Keratinocyte (primary cell): ENCODE measurements at regions not wholly inside any gene's neighbourhood (a gene's known extent, or its start where the extent isn't known, plus 50 kb on each side); places are given as distances from the start of the nearest gene placed in this dataset.

Experiments
- DNase-seq: peaks from one replicate; pipeline ENCODE4 v3.0.0-alpha.2; 2011; ENCODE audit warnings: low read depth, missing footprints, low spot score
- FAIRE-seq: peaks from 2 replicates; lab custom pipeline; 2011; peaks lifted over from hg19 to GRCh38; lab: Jason Lieb, UNC
- H2AFZ ChIP-seq: 2 replicates; pipeline ENCODE4 v1.6.0; 2012; ENCODE audit warnings: low read length, control low read depth, inconsistent platforms; ENCODE audit not compliant: control insufficient read depth
- H3K27ac ChIP-seq: 2 replicates; pipeline ENCODE4 v1.5.1; 2011; ENCODE audit warnings: low read length; ENCODE audit not compliant: control insufficient read depth, insufficient read depth
- H3K27me3 ChIP-seq: 3 replicates; pipeline ENCODE4 v1.6.0; 2011; ENCODE audit warnings: low read length; ENCODE audit not compliant: control insufficient read depth, insufficient read depth; ENCODE audit errors: extremely low read depth
- H3K36me3 ChIP-seq, 2 experiments: 2 replicates in 1 of 2; 3 replicates in 1 of 2; pipeline ENCODE4 v1.5.1; 2011; ENCODE audit warnings: low read length in 2 of 2, mild to moderate bottlenecking in 1 of 2; ENCODE audit not compliant: control insufficient read depth in 2 of 2, insufficient read depth in 2 of 2; ENCODE audit errors: extremely low read depth in 1 of 2
- H3K4me1 ChIP-seq: 3 replicates; pipeline ENCODE4 v1.5.1; 2011; ENCODE audit warnings: low read length; ENCODE audit not compliant: control insufficient read depth, insufficient read depth; ENCODE audit errors: extremely low read depth
- H3K4me2 ChIP-seq: 3 replicates; pipeline ENCODE4 v1.6.0; 2011; ENCODE audit warnings: low read depth, low read length; ENCODE audit not compliant: control insufficient read depth, insufficient read depth; ENCODE audit errors: extremely low read depth
- H3K4me3 ChIP-seq, 3 experiments: fragments of 200-600 bp in 1 of 3; sonication (generic) in 1 of 3; 2 replicates in 2 of 3; 3 replicates in 1 of 3; pipeline ENCODE4 v1.5.1; 2011 to 2016; ENCODE audit warnings: low read length in 3 of 3, mild to moderate bottlenecking in 3 of 3, control low read depth in 2 of 3, inconsistent platforms in 1 of 3, low read depth in 1 of 3, mixed read lengths in 1 of 3, mixed run types in 1 of 3, moderate library complexity in 1 of 3; ENCODE audit not compliant: control insufficient read depth in 2 of 3, insufficient read depth in 2 of 3; ENCODE audit errors: extremely low read depth in 1 of 3
- H3K79me2 ChIP-seq: 2 replicates; pipeline ENCODE4 v1.6.0; 2012; ENCODE audit warnings: low read length; ENCODE audit not compliant: control insufficient read depth, insufficient read depth
- H3K9ac ChIP-seq: 3 replicates; pipeline ENCODE4 v1.6.0; 2011; ENCODE audit warnings: low read length; ENCODE audit not compliant: control insufficient read depth, insufficient read depth; ENCODE audit errors: extremely low read depth
- H3K9me1 ChIP-seq: 3 replicates; pipeline ENCODE4 v1.6.0; 2011; ENCODE audit warnings: low read length; ENCODE audit not compliant: control insufficient read depth, insufficient read depth; ENCODE audit errors: extremely low read depth
- H3K9me3 ChIP-seq: 2 replicates; pipeline ENCODE4 v1.5.1; 2012; ENCODE audit warnings: low read depth, low read length; ENCODE audit not compliant: control insufficient read depth
- H4K20me1 ChIP-seq: 3 replicates; pipeline ENCODE4 v1.6.0; 2011; ENCODE audit warnings: low read length; ENCODE audit not compliant: control insufficient read depth, insufficient read depth; ENCODE audit errors: extremely low read depth
- EZH2 ChIP-seq: IDR thresholded peaks from one replicate; pipeline ENCODE4 v1.6.1; 2012; ENCODE audit warnings: inconsistent platforms, mild to moderate bottlenecking, low read length, moderate library complexity
- dilution Hi-C: fragments of 300-500 bp; cut with MboI; formaldehyde crosslinking; loops from one replicate; pipeline ENCODE4 v1.7.0; 2020; ENCODE audit warnings: low sequenced_read_pairs; ENCODE audit not compliant: extremely low pct_ligation_motif_present
- TF ChIP-seq, protein P1 (sequence below), 3 experiments: IDR thresholded peaks in 1 of 3; conservative IDR thresholded peaks in 1 of 3; optimal IDR thresholded peaks in 1 of 3; 2 replicates in 2 of 3; 3 replicates in 1 of 3; pipeline versions ENCODE3 to v1.5.1; 2011; ENCODE audit warnings: low read length in 3 of 3, mild to moderate bottlenecking in 3 of 3, moderate library complexity in 2 of 3, control low read depth in 1 of 3, inconsistent platforms in 1 of 3; ENCODE audit not compliant: insufficient read depth in 2 of 3; ENCODE audit errors: extremely low read depth in 1 of 3

DNA sequence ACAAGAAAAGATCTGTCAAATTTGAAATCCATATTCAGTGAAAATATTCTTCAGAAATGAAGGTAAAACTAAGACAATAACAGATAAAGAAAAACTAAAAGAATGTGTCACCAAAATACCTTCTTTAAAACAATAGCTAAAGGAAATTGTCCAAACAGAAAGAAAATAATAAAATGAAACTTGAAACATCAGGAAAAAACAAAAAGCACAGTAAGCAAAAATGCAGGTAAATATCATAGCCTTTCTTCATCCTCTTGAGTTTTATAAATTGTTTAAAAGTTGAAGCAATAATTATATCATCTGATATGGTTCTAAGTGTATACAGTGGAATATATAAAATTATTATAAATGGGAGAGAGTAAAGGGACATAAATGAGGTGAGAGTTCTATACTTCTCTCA lies 103.8 kb upstream of the PDE1A start:
- dilution Hi-C loops: no loop called here
- H3K9ac ChIP-seq: no peak overlapping the region
- H3K36me3 ChIP-seq: no peaks in the 10 kb centered on the region
- no peak overlapping the region for H3K4me2 ChIP-seq
- H3K4me1 ChIP-seq: no peaks in the 10 kb centered on the region
- H3K79me2 ChIP-seq: no peaks in the 10 kb centered on the region
- no peak overlapping the region for H3K27ac ChIP-seq
- H2AFZ ChIP-seq: no peak overlapping the region
- FAIRE-seq: no peak
- H3K9me1 ChIP-seq: no peaks in the 10 kb centered on the region
- H3K4me3 ChIP-seq: no peak overlapping the region
- TF ChIP-seq EZH2: no peak
- TF ChIP-seq, protein P1, sequence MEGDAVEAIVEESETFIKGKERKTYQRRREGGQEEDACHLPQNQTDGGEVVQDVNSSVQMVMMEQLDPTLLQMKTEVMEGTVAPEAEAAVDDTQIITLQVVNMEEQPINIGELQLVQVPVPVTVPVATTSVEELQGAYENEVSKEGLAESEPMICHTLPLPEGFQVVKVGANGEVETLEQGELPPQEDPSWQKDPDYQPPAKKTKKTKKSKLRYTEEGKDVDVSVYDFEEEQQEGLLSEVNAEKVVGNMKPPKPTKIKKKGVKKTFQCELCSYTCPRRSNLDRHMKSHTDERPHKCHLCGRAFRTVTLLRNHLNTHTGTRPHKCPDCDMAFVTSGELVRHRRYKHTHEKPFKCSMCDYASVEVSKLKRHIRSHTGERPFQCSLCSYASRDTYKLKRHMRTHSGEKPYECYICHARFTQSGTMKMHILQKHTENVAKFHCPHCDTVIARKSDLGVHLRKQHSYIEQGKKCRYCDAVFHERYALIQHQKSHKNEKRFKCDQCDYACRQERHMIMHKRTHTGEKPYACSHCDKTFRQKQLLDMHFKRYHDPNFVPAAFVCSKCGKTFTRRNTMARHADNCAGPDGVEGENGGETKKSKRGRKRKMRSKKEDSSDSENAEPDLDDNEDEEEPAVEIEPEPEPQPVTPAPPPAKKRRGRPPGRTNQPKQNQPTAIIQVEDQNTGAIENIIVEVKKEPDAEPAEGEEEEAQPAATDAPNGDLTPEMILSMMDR (optimal IDR thresholded peaks at IDR 0.05 in 1 of 3, IDR thresholded peaks at IDR 0.05 in 1 of 3, conservative IDR thresholded peaks at IDR 0.05 in 1 of 3; ENCODE audit: extremely low read depth in 1 of 3, insufficient read depth in 2 of 3, low read length in 3 of 3): no peak
- no peaks in the 10 kb centered on the region for H3K9me3 ChIP-seq
- DNase-seq: no peak
- no peaks in the 10 kb centered on the region for H3K27me3 ChIP-seq
- no peaks in the 10 kb centered on the region for H4K20me1 ChIP-seq

DNA sequence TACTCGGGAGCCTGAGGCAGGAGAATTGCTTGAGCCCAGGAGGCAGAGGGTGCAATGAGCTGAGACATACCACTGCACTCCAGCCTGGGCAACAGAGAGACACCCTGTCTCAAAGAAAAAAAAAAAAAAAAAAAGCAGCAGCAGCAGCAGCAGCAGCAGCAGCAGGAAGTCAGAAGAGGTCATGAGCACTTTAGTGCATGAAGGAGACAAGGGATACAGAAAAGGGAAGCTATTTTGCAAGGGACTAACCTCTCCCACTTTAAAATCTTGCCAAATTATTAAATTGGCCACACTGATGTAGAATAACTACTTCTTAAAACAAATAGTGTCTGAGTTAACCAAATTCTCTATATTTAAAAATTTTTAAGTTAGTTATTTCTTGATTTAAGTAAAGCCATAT lies 113.4 kb upstream of the PDE1A start:
- no peaks in the 10 kb centered on the region for H3K9me3 ChIP-seq
- no peaks in the 10 kb centered on the region for H3K36me3 ChIP-seq
- no peaks in the 10 kb centered on the region for H3K27me3 ChIP-seq
- no peak overlapping the region for H3K4me2 ChIP-seq
- H3K27ac ChIP-seq: no peak overlapping the region
- H3K9ac ChIP-seq: no peak overlapping the region
- no peaks in the 10 kb centered on the region for H3K9me1 ChIP-seq
- H3K79me2 ChIP-seq: no peaks in the 10 kb centered on the region
- H3K4me3 ChIP-seq: no peak overlapping the region
- dilution Hi-C loops: no loop called here
- FAIRE-seq (no peak), DNase-seq (no peak)
- H4K20me1 ChIP-seq: no peaks in the 10 kb centered on the region
- TF ChIP-seq, protein P1 (optimal IDR thresholded peaks at IDR 0.05 in 1 of 3, IDR thresholded peaks at IDR 0.05 in 1 of 3, conservative IDR thresholded peaks at IDR 0.05 in 1 of 3; ENCODE audit: extremely low read depth in 1 of 3, insufficient read depth in 2 of 3, low read length in 3 of 3): no peak
- no peak for TF ChIP-seq EZH2
- no peak overlapping the region for H2AFZ ChIP-seq
- H3K4me1 ChIP-seq: no peaks in the 10 kb centered on the region
